HEK293T (cell line): ENCODE measurements at regions not wholly inside any gene's neighbourhood (a gene's known extent, or its start where the extent isn't known, plus 50 kb on each side); places are given as distances from the start of the nearest gene placed in this dataset.

Source experiments
- BHLHE40 ChIP-seq: fragments of 450-650 bp; IDR thresholded peaks from 2 replicates; pipeline ENCODE4 v1.6.1; 2016; ENCODE audit warnings: mild to moderate bottlenecking, moderate library complexity, borderline replicate concordance
- ELF4 ChIP-seq: fragments of 450-650 bp; IDR thresholded peaks from 2 replicates; pipeline ENCODE4 v1.6.1; 2017; ENCODE audit warnings: antibody characterized with exemption
- FOXM1 ChIP-seq: fragments of 450-650 bp; IDR thresholded peaks from 2 replicates; pipeline ENCODE4 v1.6.1; 2017; ENCODE audit warnings: mild to moderate bottlenecking, borderline replicate concordance

DNA sequence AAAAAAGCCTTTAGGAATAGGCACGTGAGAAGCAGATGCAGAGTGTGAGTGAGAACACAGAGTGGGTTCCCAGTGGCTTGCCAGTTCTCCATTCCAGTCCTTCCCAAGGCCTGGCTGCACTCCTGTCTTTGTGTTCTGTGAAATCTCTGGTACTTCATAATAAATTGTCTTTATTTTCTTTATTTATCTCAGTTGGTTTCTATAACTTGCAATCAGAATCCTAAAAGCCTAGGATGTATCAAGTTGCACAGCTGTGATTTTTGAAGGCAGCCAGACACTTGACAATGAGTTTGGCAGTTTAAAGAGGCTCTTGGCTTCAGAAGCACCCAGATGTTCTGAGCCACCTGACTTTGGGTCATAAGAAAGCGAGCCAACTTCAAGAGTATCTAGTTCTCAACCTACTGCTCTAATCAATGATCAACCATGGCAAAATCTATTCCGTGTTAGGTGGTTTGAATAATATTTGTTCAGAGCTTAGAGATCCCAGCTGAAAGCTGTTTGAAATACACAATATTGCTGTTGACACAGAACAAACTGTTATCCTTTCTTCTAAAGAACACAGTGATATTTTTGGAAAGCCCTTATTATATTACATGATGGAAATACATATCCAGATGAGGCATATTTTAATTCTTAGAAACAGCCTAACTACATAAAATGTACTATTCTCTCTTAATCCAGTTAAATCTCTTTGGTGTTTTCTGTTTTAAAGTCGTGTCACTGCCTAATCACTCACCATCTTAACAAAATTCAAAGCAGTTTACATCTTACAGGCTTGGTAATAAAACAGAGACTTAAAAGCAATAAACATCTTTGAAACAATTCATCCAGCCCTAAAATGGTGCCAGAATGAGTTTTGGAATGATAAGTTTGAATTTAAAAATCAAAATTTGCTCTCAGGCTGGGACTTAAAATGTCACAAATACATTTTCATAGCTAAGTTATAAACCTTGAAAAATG, 483.0 kb upstream of the NBEA start:
- no peak for TF ChIP-seq ELF4
- no peak for TF ChIP-seq BHLHE40
- no peak for TF ChIP-seq FOXM1
